GM18858 (cell line): ENCODE measurements at regions not wholly inside any gene's neighbourhood (a gene's known extent, or its start where the extent isn't known, plus 50 kb on each side); places are given as distances from the start of the nearest gene placed in this dataset.
A peak's percentile ranks its signal among the peaks of the same experiment; 100 is the strongest.

ENCODE experiments used
- ATAC-seq: cut with Tn5 transposase; IDR thresholded peaks from one replicate; pipeline ENCODE4 v1.9.1; 2021; ENCODE audit not compliant: unreplicated experiment

- no peak for ATAC-seq
Measured at GRCh38 chr14:75333606-75334548, 55.2 kb downstream of the FOS start.

DNA sequence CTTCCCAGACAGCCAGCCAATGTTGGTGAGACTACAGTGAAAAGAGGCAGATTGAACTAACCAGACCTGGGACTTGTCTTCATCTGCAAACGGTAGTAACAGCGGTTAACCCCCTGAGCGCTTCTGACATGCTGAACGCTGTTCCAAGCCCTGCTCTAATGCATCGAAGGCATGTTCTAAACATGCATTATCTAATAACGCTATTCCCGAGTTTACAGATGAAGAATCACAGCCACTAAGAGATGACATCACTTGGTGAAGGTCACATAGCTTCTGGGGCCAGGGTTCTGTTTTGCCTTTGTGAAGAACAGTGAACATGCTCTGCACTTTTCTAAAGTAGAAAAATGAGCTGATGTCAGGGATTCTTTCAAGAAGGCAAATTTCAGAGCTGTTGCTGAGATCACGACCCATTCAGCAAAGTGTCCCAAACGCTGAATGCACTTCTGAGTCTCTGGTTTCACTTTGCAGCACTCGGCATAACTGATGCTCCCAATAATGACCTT, 56.0 kb downstream of the FOS start:
- ATAC-seq = no peak

DNA sequence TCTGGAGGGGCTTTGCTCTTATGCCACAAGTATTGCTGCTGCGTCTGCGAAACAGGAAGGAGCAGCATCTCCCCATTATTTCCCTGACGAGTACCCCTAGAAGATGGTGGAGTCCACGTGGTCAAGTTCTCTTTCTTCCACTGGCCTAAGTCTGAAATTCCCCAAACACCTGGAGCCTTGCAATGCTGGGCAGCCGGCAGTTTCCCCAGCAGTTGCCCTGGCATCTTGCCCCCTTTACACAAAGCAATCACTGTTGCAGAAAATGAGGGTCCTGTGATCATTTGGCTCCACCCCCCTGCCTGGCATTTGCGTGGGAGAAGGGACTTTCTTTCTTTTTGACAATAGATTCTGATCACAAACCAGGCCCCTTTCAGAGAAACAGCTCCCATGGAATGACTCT, 56.9 kb downstream of the FOS start:
- no peak for ATAC-seq

DNA sequence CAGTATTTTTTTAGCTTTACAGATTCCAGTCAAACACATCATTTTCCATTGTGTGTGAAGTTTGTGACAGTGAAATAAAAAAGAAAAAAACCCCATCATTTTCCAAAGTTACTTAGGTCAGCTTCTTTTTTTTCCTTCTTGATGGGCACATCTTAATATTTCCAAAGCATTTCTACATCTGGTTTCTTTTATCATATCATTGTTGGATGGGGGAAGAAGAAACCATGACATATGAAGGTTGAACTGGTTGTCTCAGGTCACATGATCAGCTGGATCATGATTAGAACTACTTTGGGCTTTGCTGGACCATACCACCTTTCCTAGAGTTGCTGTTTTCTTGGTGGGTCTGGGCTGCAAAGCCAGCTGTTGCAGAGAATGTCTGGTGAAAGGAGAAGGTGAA, 59.8 kb downstream of the FOS start:
- no peak for ATAC-seq

- no peak for ATAC-seq
Measured at GRCh38 chr14:75339059-75339458, 60.4 kb downstream of the FOS start.

DNA sequence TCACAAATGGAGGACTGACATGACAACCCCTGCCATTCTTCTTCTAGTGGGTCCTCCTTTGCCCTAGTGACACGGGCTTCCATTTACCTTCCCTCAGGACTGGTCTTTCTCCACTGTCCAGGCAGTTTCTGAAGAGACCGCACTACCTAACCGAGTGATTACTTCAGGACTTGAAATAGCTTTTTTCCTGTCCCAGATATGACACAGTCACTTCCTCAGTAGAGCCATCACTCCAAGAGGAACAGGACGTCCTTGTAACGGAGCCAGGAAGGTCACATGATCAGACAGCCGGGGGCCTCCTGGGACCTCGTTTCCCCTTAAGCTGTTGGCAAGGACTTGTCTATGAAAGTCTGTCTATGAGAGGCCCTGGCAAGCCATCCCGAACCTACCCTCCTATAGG, 62.3 kb downstream of the FOS start:
- ATAC-seq = no peak

GRCh38 chr14:75341620-75342019, 63.0 kb downstream of the FOS start:
- ATAC-seq = no peak

GRCh38 chr14:75342762-75343599, 64.4 kb downstream of the FOS start:
- peak; percentile 58 for ATAC-seq

DNA sequence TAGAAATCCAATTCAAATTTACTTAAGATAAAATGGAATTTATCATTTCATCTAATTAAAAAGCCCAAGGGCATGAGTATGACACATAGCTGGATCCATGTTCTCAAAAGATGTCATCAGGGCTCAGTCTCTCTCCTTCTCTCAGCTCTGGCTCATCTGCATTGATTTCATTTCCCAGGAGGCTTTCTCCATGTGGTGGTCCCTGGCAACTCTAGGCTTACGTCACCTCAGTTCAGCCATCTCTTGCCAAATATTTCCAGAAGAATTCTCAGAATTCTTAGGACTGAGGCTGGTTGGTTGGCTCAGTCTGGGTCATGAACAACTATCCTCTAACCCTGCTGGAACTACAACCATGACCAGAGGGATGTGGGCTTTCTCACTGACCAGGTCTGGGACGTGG, 65.3 kb downstream of the FOS start:
- no peak for ATAC-seq

- ATAC-seq = no peak
Measured at GRCh38 chr14:75344411-75344810, 65.8 kb downstream of the FOS start.

GRCh38 chr14:75350505-75351060, 72.0 kb downstream of the FOS start:
- ATAC-seq = no peak

- no peak for ATAC-seq
Measured at GRCh38 chr14:75359098-75359497, 68.7 kb upstream of the JDP2 start.

DNA sequence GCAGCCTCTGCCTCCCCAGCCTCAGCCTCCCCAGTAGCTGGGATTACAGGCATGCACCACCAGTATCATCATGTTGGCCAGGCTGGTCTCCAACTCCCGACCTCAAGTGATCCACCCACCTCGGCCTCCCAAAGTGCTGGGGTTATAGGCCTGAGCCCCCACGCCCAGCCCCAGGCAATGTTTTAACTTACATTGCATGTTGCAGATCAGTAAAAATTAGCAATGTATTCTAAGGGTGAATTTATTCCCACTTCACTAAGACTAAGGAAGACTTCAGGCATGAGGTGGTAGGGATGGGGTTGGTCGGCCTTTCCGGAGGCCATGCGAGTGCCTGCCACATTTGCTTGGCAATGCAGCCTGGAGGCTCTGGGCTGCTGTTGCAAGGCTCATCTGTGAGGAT, 66.8 kb upstream of the JDP2 start:
- no peak for ATAC-seq

GRCh38 chr14:75361751-75362433, 65.9 kb upstream of the JDP2 start:
- ATAC-seq = no peak

DNA sequence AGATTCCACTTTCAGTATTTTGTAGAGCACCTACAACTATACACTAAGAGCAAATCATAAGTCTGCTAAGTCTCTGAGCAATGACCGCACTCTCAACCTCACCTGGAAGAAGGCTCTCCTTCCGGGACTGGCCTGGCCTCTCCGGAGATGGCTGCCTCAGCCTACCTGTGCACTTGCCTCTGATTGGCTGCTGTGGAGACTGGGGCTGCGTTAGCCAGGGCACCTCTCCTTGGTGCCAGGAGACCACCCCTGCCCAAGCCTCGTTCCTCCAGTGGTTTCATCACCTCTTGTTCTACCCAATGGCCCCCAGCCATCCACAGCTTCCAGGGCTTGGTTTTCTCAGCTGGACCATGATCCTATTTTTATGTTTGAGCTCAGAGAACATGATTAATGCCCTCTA, 64.7 kb upstream of the JDP2 start:
- no peak for ATAC-seq

- no peak for ATAC-seq
Measured at GRCh38 chr14:75363570-75364227, 64.1 kb upstream of the JDP2 start.

DNA sequence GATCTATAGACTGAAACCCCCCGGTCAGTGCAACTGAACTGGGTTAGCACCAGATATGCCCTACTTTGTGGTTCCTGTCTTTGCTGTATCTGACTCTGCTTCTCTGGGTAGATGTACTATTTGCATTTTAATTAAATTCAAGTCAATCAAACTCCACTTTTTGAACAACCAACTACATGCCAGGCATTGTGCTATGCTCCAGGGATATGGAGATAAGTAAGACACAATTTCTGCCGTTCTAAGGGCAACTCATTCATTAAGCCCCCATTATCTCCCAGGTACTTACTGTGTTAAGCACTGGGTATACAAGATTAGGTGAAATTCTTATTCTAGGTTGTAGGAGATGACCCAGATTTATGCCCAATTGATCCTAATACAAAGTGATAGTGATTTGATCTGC, 62.7 kb upstream of the JDP2 start:
- no peak for ATAC-seq

DNA sequence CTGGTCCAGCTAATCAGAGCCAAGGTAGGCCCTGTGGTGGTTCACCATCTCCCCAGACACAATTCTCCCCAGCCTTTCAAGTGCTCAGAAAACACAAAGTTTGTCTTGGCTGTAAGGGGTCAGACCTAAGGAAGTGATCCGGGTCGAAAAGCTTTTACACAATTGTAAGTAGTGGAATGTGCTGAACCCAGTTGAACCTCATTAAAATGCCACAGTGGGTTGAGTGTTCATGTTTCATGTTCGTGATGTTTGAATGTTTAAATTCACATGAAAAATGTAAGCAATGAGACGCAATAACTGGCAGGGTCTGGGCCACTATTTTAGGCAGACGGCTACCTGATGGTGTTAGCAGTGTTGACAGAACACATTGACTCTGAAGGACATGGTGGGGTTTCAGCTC, 60.9 kb upstream of the JDP2 start:
- ATAC-seq = no peak

GRCh38 chr14:75368333-75368732, 59.5 kb upstream of the JDP2 start:
- ATAC-seq = no peak

DNA sequence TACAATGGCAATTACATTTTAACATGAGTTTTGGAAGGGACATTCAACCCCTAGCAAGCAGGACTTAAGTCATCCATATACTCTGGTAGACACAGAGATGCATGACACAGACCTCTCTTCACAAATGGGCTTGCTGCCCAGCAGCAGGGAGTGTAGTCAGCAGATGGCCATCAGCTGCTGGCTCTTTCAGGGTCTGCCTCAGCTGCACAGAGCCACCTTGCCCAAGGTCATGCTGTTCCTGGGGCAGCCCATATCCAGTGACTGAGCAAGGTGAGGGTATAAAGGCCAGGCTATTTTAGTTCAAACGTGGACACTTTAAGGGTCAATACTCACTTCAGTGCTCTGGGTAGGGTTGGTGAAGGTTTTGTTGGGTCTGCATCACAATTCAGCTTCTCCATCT, 58.3 kb upstream of the JDP2 start:
- ATAC-seq = no peak
